C4-2B (cell line): ENCODE measurements at regions not wholly inside any gene's neighbourhood (a gene's known extent, or its start where the extent isn't known, plus 50 kb on each side); places are given as distances from the start of the nearest gene placed in this dataset.

Source experiments
- ZFX ChIP-seq: fragments of 450-650 bp; IDR thresholded peaks from 2 replicates; pipeline ENCODE4 v1.6.1; 2017
- TF ChIP-seq, protein P1 (sequence below): fragments of 450-650 bp; conservative IDR thresholded peaks from 2 replicates; pipeline ENCODE4 v1.5.1; 2017; ENCODE audit warnings: mild to moderate bottlenecking

DNA sequence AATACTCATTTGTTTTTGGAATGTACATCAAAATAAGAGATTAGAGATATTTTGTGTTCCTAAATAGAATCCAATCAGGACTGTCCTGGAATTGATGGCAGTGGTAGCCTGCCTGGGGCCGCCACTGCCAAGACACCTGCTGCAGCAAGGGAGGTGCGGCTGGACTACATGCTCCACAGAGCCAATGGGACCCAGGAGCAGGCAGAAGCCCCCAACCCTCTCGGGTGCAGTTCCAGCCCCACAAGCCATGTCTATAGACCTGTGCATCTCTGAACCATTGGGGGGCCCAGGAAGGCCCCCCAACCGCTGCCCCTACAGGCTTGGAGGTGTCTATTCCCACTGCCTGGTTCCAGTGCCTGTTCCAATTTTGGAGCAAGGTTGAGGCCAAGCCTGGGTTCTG is 1524.3 kb downstream of the PCDH18 start:
- TF ChIP-seq ZFX = no peak
- TF ChIP-seq, protein P1, sequence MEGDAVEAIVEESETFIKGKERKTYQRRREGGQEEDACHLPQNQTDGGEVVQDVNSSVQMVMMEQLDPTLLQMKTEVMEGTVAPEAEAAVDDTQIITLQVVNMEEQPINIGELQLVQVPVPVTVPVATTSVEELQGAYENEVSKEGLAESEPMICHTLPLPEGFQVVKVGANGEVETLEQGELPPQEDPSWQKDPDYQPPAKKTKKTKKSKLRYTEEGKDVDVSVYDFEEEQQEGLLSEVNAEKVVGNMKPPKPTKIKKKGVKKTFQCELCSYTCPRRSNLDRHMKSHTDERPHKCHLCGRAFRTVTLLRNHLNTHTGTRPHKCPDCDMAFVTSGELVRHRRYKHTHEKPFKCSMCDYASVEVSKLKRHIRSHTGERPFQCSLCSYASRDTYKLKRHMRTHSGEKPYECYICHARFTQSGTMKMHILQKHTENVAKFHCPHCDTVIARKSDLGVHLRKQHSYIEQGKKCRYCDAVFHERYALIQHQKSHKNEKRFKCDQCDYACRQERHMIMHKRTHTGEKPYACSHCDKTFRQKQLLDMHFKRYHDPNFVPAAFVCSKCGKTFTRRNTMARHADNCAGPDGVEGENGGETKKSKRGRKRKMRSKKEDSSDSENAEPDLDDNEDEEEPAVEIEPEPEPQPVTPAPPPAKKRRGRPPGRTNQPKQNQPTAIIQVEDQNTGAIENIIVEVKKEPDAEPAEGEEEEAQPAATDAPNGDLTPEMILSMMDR = no peak
